ENCODE measurements at regions not wholly inside any gene's neighbourhood (a gene's known extent, or its start where the extent isn't known, plus 50 kb on each side); places are given as distances from the start of the nearest gene placed in this dataset.
A peak's percentile ranks its signal among the peaks of the same experiment; 100 is the strongest.

- no peaks in the 10 kb centered on the region for H3K36me3 ChIP-seq (ENCODE audit: insufficient read depth, low read length)
- CTCF ChIA-PET, result no interaction called here
- Mint-ChIP-seq H3K4me1 (no peaks in the 10 kb centered on the region), H3K27ac (no peak overlapping the region), H3K4me3 (no peak overlapping the region), H3K36me3 (no peaks in the 10 kb centered on the region), H3K27me3 (no peaks in the 10 kb centered on the region), H3K9me3 (peaks cover 5 to 18% (median 12%) of the 10 kb centered on the region in 5 donors)
- H3K4me1 ChIP-seq (ENCODE audit: insufficient read depth, low read length), result no peaks in the 10 kb centered on the region
- no peaks in the 10 kb centered on the region for H3K9me3 ChIP-seq (ENCODE audit: low read length)
- POLR2A ChIA-PET, result no interaction called here
- no peak overlapping the region for H3K27ac ChIP-seq (ENCODE audit: low read depth, low read length)
- H3K27me3 ChIP-seq (ENCODE audit: insufficient read depth, low read length, poor library complexity, severe bottlenecking), result no peaks in the 10 kb centered on the region
- no peak overlapping the region for H3K4me3 ChIP-seq (ENCODE audit: low read length)
- DNase-seq, result no peak
These were observed 665.5 kb downstream of the USP25 start for GRCh38 chr21:16395285-16395684.

- no peaks in the 10 kb centered on the region for H3K9me3 ChIP-seq (ENCODE audit: low read length)
- no peak for DNase-seq
- H3K4me3 ChIP-seq (ENCODE audit: low read length), result no peak overlapping the region
- Mint-ChIP-seq H3K4me3 (no peak overlapping the region), H3K27ac (no peak overlapping the region), H3K4me1 (no peaks in the 10 kb centered on the region), H3K27me3 (no peaks in the 10 kb centered on the region), H3K9me3 (peaks cover under 1 to 10% (median 3%) of the 10 kb centered on the region in 5 donors), H3K36me3 (no peaks in the 10 kb centered on the region)
- no peaks in the 10 kb centered on the region for H3K27me3 ChIP-seq (ENCODE audit: insufficient read depth, low read length, poor library complexity, severe bottlenecking)
- POLR2A ChIA-PET, result no interaction called here
- H3K27ac ChIP-seq (ENCODE audit: low read depth, low read length), result no peak overlapping the region
- H3K36me3 ChIP-seq (ENCODE audit: insufficient read depth, low read length), result no peaks in the 10 kb centered on the region
- CTCF ChIA-PET, result no interaction called here
- no peaks in the 10 kb centered on the region for H3K4me1 ChIP-seq (ENCODE audit: insufficient read depth, low read length)
These were observed 673.0 kb downstream of the USP25 start for GRCh38 chr21:16402752-16403151.

- Mint-ChIP-seq H3K4me3 (no peak overlapping the region), H3K36me3 (no peaks in the 10 kb centered on the region), H3K27ac (no peak overlapping the region), H3K4me1 (no peaks in the 10 kb centered on the region), H3K27me3 (no peaks in the 10 kb centered on the region), H3K9me3 (peaks cover 0 to 13% (median 3%) of the 10 kb centered on the region in 5 donors)
- no peaks in the 10 kb centered on the region for H3K36me3 ChIP-seq (ENCODE audit: insufficient read depth, low read length)
- ChIA-PET POLR2A (no interaction called here), CTCF (no interaction called here)
- no peaks in the 10 kb centered on the region for H3K4me1 ChIP-seq (ENCODE audit: insufficient read depth, low read length)
- H3K27ac ChIP-seq (ENCODE audit: low read depth, low read length), result no peak overlapping the region
- no peaks in the 10 kb centered on the region for H3K27me3 ChIP-seq (ENCODE audit: insufficient read depth, low read length, poor library complexity, severe bottlenecking)
- H3K4me3 ChIP-seq (ENCODE audit: low read length), result no peak overlapping the region
- no peaks in the 10 kb centered on the region for H3K9me3 ChIP-seq (ENCODE audit: low read length)
- DNase-seq, result no peak
These were observed 675.0 kb downstream of the USP25 start for GRCh38 chr21:16404776-16405175.

- CTCF ChIA-PET, result no interaction called here
- H3K4me1 ChIP-seq (ENCODE audit: insufficient read depth, low read length), result no peaks in the 10 kb centered on the region
- H3K27ac ChIP-seq (ENCODE audit: low read depth, low read length), result no peak overlapping the region
- Mint-ChIP-seq H3K27me3 (no peaks in the 10 kb centered on the region), H3K36me3 (no peaks in the 10 kb centered on the region), H3K4me3 (no peak overlapping the region), H3K4me1 (no peaks in the 10 kb centered on the region), H3K27ac (no peak overlapping the region), H3K9me3 (peaks cover under 1 to 10% (median 5%) of the 10 kb centered on the region in 5 donors)
- no peaks in the 10 kb centered on the region for H3K27me3 ChIP-seq (ENCODE audit: insufficient read depth, low read length, poor library complexity, severe bottlenecking)
- POLR2A ChIA-PET, result no interaction called here
- H3K9me3 ChIP-seq (ENCODE audit: low read length), result no peaks in the 10 kb centered on the region
- no peak for DNase-seq
- H3K36me3 ChIP-seq (ENCODE audit: insufficient read depth, low read length), result no peaks in the 10 kb centered on the region
- H3K4me3 ChIP-seq (ENCODE audit: low read length), result no peak overlapping the region
These were observed 676.6 kb downstream of the USP25 start for GRCh38 chr21:16406355-16406754.

- H3K27me3 Mint-ChIP-seq, result no peaks in the 10 kb centered on the region
- H3K36me3 Mint-ChIP-seq, result no peaks in the 10 kb centered on the region
- H3K27ac Mint-ChIP-seq, result peak overlapping the region in 1 of 8 donors; percentile 4
- Histone ChIP-seq H3K27me3 (ENCODE audit: insufficient read depth, low read length, poor library complexity, severe bottlenecking) (no peaks in the 10 kb centered on the region), H3K9me3 (ENCODE audit: low read length) (no peaks in the 10 kb centered on the region), H3K36me3 (ENCODE audit: insufficient read depth, low read length) (no peaks in the 10 kb centered on the region), H3K4me1 (ENCODE audit: insufficient read depth, low read length) (no peaks in the 10 kb centered on the region), H3K27ac (ENCODE audit: low read depth, low read length) (no peak overlapping the region), H3K4me3 (ENCODE audit: low read length) (no peak overlapping the region)
- H3K4me3 Mint-ChIP-seq, result no peak overlapping the region
- H3K9me3 Mint-ChIP-seq, result peaks cover under 1 to 10% (median 4%) of the 10 kb centered on the region in 5 donors
- no peak for DNase-seq
- POLR2A ChIA-PET, result no interaction called here
- CTCF ChIA-PET, result no interaction called here
- H3K4me1 Mint-ChIP-seq, result no peaks in the 10 kb centered on the region
These were observed 677.8 kb downstream of the USP25 start for GRCh38 chr21:16407403-16408240.

DNA sequence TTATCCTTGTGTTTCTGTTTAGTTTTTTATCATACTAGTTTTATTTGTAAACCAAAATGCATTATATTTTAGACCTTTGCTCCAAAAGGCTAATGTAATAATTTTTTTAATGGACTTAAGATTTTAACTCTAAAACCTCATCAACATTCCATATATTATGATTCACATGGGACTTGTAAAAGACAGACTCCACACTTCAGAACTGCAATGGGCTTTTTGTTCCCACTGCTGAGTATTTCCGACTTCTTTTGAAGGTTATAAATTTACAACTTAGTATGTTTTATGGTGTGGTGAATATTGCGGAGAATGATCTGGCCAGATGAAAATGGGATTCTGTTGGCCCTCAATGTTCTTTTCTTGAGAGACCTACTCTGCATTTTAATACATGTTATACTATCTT, 678.5 kb downstream of the USP25 start:
- CTCF ChIA-PET, result no interaction called here
- H3K27me3 Mint-ChIP-seq, result no peaks in the 10 kb centered on the region

GRCh38 chr21:16409352-16409751, 679.6 kb downstream of the USP25 start:
- Histone ChIP-seq H3K27me3 (ENCODE audit: insufficient read depth, low read length, poor library complexity, severe bottlenecking) (no peaks in the 10 kb centered on the region), H3K4me3 (ENCODE audit: low read length) (no peak overlapping the region), H3K4me1 (ENCODE audit: insufficient read depth, low read length) (no peaks in the 10 kb centered on the region), H3K36me3 (ENCODE audit: insufficient read depth, low read length) (no peaks in the 10 kb centered on the region), H3K27ac (ENCODE audit: low read depth, low read length) (no peak overlapping the region), H3K9me3 (ENCODE audit: low read length) (no peaks in the 10 kb centered on the region)
- Mint-ChIP-seq H3K4me3 (no peak overlapping the region), H3K4me1 (no peaks in the 10 kb centered on the region), H3K27me3 (no peaks in the 10 kb centered on the region), H3K9me3 (peaks cover 0 to 10% (median 4%) of the 10 kb centered on the region in 5 donors), H3K36me3 (no peaks in the 10 kb centered on the region), H3K27ac (no peak overlapping the region)
- DNase-seq, result no peak
- ChIA-PET POLR2A (no interaction called here), CTCF (no interaction called here)

More for the DNA sequence above, 678.5 kb downstream of the USP25 start:
- no peaks in the 10 kb centered on the region for H3K4me1 Mint-ChIP-seq
- no peak overlapping the region for H3K4me3 Mint-ChIP-seq
- no peak overlapping the region for H3K27ac ChIP-seq (ENCODE audit: low read depth, low read length)
- no peaks in the 10 kb centered on the region for H3K9me3 ChIP-seq (ENCODE audit: low read length)
- POLR2A ChIA-PET, result no interaction called here
- DNase-seq, result no peak
- no peaks in the 10 kb centered on the region for H3K36me3 Mint-ChIP-seq
- no peak overlapping the region for H3K27ac Mint-ChIP-seq
- no peaks in the 10 kb centered on the region for H3K36me3 ChIP-seq (ENCODE audit: insufficient read depth, low read length)
- no peaks in the 10 kb centered on the region for H3K4me1 ChIP-seq (ENCODE audit: insufficient read depth, low read length)
- no peaks in the 10 kb centered on the region for H3K27me3 ChIP-seq (ENCODE audit: insufficient read depth, low read length, poor library complexity, severe bottlenecking)
- H3K4me3 ChIP-seq (ENCODE audit: low read length), result no peak overlapping the region
- peaks cover 0 to 10% (median 4%) of the 10 kb centered on the region in 5 donors for H3K9me3 Mint-ChIP-seq

GRCh38 chr21:16418226-16418625, 688.4 kb downstream of the USP25 start:
- H3K4me1 ChIP-seq (ENCODE audit: insufficient read depth, low read length), result no peaks in the 10 kb centered on the region
- no peak overlapping the region for H3K4me3 ChIP-seq (ENCODE audit: low read length)
- Mint-ChIP-seq H3K4me3 (no peak overlapping the region), H3K4me1 (no peaks in the 10 kb centered on the region), H3K9me3 (peaks cover 0 to 11% (median 0%) of the 10 kb centered on the region in 5 donors), H3K27ac (no peak overlapping the region), H3K27me3 (no peaks in the 10 kb centered on the region), H3K36me3 (no peaks in the 10 kb centered on the region)
- no peaks in the 10 kb centered on the region for H3K36me3 ChIP-seq (ENCODE audit: insufficient read depth, low read length)
- no peaks in the 10 kb centered on the region for H3K9me3 ChIP-seq (ENCODE audit: low read length)
- ChIA-PET POLR2A (no interaction called here), CTCF (no interaction called here)
- no peak for DNase-seq
- no peaks in the 10 kb centered on the region for H3K27me3 ChIP-seq (ENCODE audit: insufficient read depth, low read length, poor library complexity, severe bottlenecking)
- H3K27ac ChIP-seq (ENCODE audit: low read depth, low read length), result no peak overlapping the region

Data from CD8-positive, alpha-beta memory T cell (primary cell).